ENCODE measurements at regions not wholly inside any gene's neighbourhood (a gene's known extent, or its start where the extent isn't known, plus 50 kb on each side); places are given as distances from the start of the nearest gene placed in this dataset.
"Not testable (repeated sequence)": the region's sequence is repeated elsewhere in the genome, so short reads cannot be mapped to it uniquely, and the experiment has no call there.

GRCh38 chr13:75175575-75175974, 306.4 kb downstream of the TBC1D4 start:
- no peak for DNase-seq

GRCh38 chr13:75175097-75175496, 306.9 kb downstream of the TBC1D4 start:
- DNase-seq = not testable (repeated sequence)

GRCh38 chr13:75174481-75174880, 307.5 kb downstream of the TBC1D4 start:
- no peak for DNase-seq

DNA sequence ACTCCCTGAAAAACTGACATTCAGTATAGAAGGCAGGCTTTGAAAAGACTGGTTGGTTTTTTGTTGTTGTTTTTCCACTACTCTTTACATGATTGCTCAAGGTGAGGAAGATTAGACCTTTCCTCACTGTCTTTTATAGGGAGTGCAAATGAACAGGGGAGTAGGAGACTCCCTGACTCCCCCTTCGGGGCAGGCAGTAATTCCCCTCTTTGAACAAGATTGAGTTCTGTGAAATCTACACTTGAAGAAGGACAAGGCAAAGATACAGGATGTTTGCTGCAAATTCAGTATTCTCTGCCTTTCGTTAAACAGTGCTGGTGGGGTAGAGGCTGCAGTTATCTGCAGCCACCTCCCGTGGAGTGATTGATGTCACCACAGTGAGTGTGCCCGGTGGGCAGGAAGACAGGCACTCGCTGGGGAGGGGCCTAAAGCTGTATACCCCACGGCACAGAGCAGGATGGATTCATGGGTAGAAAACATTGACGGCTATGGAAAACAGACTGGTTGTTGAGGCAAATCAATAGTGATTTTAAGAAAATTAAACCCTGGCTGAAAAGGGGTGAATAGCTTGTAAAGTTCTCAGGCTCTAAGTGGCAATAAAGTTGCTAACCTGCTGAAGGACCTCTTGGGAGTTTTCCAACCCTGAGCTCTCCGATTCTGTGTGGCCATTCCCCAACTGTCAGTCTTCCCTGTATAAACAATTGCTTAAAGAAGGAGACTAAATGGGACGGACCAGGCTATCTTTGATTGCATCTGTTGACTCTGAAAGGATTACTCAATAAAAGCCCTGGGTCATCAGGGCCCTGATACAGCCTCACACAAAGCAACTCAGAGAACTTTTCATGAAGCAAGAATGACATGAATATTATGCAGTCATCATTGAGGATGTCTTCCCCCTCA, 308.3 kb downstream of the TBC1D4 start:
- DNase-seq = no peak

- no peak for DNase-seq
Measured at GRCh38 chr13:75170311-75170710, 311.7 kb downstream of the TBC1D4 start.

GRCh38 chr13:75165543-75166230, 316.3 kb downstream of the TBC1D4 start:
- no peak for DNase-seq

GRCh38 chr13:75161804-75162203, 320.2 kb downstream of the TBC1D4 start:
- DNase-seq = no peak

GRCh38 chr13:75160984-75161383, 321.0 kb downstream of the TBC1D4 start:
- DNase-seq = no peak

GRCh38 chr13:75154331-75154730, 327.6 kb downstream of the TBC1D4 start:
- no peak for DNase-seq

GRCh38 chr13:75153834-75154233, 328.1 kb downstream of the TBC1D4 start:
- DNase-seq = no peak

GRCh38 chr13:75153386-75153785, 328.6 kb downstream of the TBC1D4 start:
- no peak for DNase-seq

DNA sequence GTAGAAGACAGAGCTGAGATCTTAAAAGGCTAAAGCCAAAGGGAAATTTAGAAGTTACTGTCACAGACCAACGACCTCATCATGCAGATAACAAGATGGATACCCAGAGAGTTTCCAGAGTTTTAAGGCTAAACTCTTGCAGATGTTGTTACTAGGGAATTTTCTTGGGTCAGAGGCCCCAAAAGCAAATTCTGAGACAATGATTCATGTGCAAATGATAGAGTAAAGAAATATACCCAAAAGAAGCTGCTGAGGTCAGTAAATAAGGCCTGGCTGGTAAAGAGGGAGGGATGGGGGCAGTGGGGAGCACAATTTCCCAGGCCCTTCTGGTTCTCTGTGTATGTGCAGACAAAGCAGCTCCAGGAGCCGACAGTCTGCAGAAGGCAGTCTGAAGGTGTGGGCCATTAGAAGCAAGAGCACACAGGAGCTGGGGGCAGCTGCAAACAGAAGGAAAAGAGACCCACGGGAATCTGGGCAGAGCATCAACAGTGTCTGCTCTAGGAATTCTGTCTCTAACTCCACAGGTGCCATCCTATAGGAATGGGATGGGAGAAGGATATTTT, 330.8 kb downstream of the TBC1D4 start:
- DNase-seq = no peak

DNA sequence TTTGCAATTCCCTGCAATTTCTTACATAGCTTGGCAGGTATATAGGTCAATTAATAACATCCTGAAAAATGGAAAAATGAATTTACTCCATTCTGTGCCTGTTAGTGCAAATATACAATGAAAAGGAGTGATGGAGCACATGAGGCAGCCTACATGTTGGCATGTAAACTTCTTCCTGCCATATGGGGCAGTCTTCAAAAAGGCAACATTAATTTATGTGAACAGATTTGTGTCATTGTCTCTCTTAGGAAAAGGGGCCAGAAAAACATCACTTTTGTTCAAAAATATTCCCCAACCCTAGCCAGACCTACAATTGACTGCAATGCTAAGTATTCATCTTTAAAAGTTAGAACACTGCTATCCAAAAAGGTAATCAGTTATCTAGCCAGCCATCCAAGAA, 332.2 kb downstream of the TBC1D4 start:
- DNase-seq = no peak

- no peak for DNase-seq
Measured at GRCh38 chr13:75147946-75148345, 334.0 kb downstream of the TBC1D4 start.

- DNase-seq = no peak
Measured at GRCh38 chr13:75146436-75146835, 335.5 kb downstream of the TBC1D4 start.

- no peak for DNase-seq
Measured at GRCh38 chr13:75145927-75146326, 336.0 kb downstream of the TBC1D4 start.

DNA sequence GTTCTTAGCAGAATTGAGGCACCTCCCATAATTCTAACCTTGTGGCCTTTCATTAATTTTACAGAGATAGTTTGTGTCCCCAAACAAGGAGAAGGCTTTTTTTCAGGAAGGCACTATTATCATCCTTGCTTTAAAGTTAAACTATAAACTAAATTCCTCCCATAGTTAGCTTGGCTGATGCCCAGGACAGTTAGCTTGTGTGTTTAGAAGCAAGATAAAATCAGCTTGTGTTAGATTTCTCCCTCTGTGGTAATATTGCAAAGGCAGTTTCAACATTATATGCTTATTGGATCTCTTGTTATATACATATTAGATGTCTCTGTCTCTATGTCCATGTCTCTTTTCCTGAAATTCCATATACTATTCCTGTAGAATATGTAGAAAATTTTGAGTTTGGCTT, 342.7 kb downstream of the TBC1D4 start:
- no peak for DNase-seq

DNA sequence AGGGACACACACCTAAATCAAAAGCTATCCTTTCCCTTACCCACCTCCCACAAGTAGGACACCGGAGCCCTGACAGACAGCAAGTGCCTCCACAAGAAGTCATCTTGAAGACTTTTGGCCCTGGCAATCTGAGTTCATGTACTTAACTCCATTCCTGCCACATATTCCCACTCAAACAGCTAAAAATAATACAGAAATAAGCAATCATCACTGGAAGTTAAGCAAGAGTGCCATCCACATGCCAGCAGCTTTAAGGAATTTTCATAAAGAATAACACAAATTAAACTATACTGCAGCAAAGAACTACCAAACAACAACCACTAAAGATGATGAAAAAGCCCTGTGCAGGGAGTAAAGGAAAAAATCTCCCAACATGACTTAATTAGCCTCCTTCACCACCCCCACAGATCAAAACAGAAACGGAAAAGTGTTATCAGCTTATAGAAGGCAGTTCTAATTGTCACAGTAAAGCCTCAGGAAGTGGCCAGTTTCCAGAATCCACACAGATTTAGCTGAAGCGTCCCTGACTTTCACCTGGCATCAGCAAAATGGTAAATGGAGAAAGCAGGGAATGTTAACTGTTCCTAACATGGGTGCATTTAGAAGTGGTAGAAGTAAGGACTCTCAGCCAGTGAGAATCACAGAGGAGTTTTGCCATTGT, 343.9 kb downstream of the TBC1D4 start:
- no peak for DNase-seq

DNA sequence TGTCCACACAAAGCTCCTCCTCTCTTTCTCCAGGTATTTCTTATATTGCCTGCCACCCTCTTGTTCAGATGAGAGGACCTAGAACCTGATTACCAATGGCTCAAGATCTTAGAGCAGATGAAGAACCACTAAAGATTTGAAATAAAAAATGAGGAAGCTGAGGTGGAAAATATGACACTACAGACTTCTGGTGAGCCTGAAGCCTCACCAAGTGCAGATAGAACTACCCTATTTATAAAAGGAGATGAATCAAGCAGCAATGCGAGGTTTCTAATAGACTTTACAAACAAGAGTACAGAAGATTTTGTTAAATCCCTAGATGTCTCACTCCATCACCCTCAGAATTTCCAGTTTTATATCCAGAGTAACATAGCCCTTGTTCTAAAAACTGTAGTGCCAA, 345.8 kb downstream of the TBC1D4 start:
- DNase-seq = no peak

- no peak for DNase-seq
Measured at GRCh38 chr13:75135325-75135825, 346.6 kb downstream of the TBC1D4 start.

- no peak for DNase-seq
Measured at GRCh38 chr13:75132701-75133695, 349.0 kb downstream of the TBC1D4 start.

DNA sequence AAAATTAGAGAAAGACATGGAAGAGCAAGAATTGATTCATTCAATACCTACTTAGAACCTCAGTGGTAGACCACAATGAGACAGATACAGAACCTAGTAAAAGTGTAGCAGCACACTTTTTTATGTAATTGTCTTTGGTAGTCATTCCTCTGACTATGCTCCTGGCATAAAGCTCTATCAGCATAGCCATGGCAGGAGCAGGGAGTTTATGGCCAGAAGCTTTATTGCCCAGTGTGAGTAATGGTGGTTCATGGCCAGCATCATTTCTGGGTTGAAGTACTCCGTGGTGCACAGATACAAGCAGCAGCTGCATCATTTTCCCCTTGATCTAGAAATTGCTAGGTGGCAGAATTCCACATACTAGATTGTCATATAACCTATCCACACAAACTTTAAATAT, 352.6 kb downstream of the TBC1D4 start:
- DNase-seq = no peak

Data from hematopoietic multipotent progenitor cell treated with erythropoietin and hydrocortisone succinate and interleukin-3 and kit ligand, for 8 days (in vitro differentiated cells).